Renal cortex interstitium (tissue), 11 donors: ENCODE measurements at regions not wholly inside any gene's neighbourhood (a gene's known extent, or its start where the extent isn't known, plus 50 kb on each side); places are given as distances from the start of the nearest gene placed in this dataset.
A peak's percentile ranks its signal among the peaks of the same experiment; 100 is the strongest.

Experiments
- DNase-seq, 11 donors: peaks; one replicate each; pipeline ENCODE4 v3.0.0-alpha.2; 2013; ENCODE audit warnings: low read depth in 9 of 11, low spot score in 4 of 11; ENCODE audit errors: extremely low read depth in 1 of 11

- no peak for DNase-seq
These were observed 239.4 kb downstream of the TEX29 start for GRCh38 chr13:111559612-111560403.

GRCh38 chr13:111561091-111561781 is 240.8 kb downstream of the TEX29 start:
- no peak for DNase-seq

GRCh38 chr13:111562716-111563115 is 242.3 kb downstream of the TEX29 start:
- peak in 1 of 11 donors; percentile 29 for DNase-seq

- DNase-seq, result no peak
These were observed 244.2 kb downstream of the TEX29 start for GRCh38 chr13:111564606-111565005.

- no peak for DNase-seq
These were observed 245.0 kb downstream of the TEX29 start for GRCh38 chr13:111565400-111565799.

- DNase-seq, result no peak
These were observed 246.1 kb downstream of the TEX29 start for GRCh38 chr13:111566567-111566966.

GRCh38 chr13:111567637-111568036 is 247.2 kb downstream of the TEX29 start:
- no peak for DNase-seq

- DNase-seq, result no peak
These were observed 247.8 kb downstream of the TEX29 start for GRCh38 chr13:111568290-111568689.

GRCh38 chr13:111570911-111571310 is 250.5 kb downstream of the TEX29 start:
- no peak for DNase-seq

- no peak for DNase-seq
These were observed 252.7 kb downstream of the TEX29 start for GRCh38 chr13:111572956-111573761.

GRCh38 chr13:111573801-111574200 is 253.4 kb downstream of the TEX29 start:
- no peak for DNase-seq

- no peak for DNase-seq
These were observed 254.8 kb downstream of the TEX29 start for GRCh38 chr13:111575276-111575675.

- DNase-seq, result no peak
These were observed 255.3 kb downstream of the TEX29 start for GRCh38 chr13:111575719-111576118.

GRCh38 chr13:111577208-111577828 is 256.9 kb downstream of the TEX29 start:
- DNase-seq, result peak in 10 of 11 donors; percentile 15 to 65 (median 41)

GRCh38 chr13:111577956-111578605 is 257.6 kb downstream of the TEX29 start:
- no peak for DNase-seq

GRCh38 chr13:111584101-111584672 is 263.7 kb downstream of the TEX29 start:
- DNase-seq, result no peak

GRCh38 chr13:111584870-111585269 is 264.4 kb downstream of the TEX29 start:
- no peak for DNase-seq

- no peak for DNase-seq
These were observed 265.8 kb downstream of the TEX29 start for GRCh38 chr13:111586291-111586690.

- no peak for DNase-seq
These were observed 266.8 kb downstream of the TEX29 start for GRCh38 chr13:111587249-111587648.
